Body of pancreas (tissue), 4 donors: ENCODE measurements at regions not wholly inside any gene's neighbourhood (a gene's known extent, or its start where the extent isn't known, plus 50 kb on each side); places are given as distances from the start of the nearest gene placed in this dataset.

Experiments used
- POLR2A ChIP-seq, 3 donors: fragments of 450-650 bp; IDR thresholded peaks; one replicate each; pipeline ENCODE4 v1.6.1; 2016; ENCODE audit warnings: antibody characterized with exemption in 3 of 3, mild to moderate bottlenecking in 2 of 3
- TF ChIP-seq, protein P1 (sequence below), 7 experiments: fragments of 450-650 bp in 4 of 7; fragments of 200-600 bp in 3 of 7; sonication (generic) in 3 of 7; IDR thresholded peaks; one replicate each; pipeline ENCODE4 v1.5.1; 2016 to 2019; ENCODE audit warnings: antibody characterized with exemption in 7 of 7

DNA sequence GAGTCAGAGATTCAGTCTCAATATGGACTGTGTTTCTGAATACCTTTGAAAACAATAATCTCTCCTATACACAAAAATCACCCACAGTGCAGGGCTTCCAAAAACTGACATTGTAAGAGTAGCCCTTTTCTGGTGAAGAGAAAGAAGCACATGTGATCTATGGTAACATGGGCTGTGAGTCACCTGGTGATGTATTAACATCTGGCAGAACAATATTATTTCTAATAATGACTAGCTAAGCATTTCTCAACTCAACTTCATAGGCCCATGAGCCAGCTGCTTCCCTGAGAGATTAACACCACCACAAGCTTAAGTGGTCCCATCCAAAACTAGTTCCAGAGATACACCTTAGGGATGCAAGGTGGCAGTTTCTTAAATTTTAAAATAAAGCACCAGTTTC is 331.0 kb upstream of the NRP1 start:
- TF ChIP-seq, protein P1, sequence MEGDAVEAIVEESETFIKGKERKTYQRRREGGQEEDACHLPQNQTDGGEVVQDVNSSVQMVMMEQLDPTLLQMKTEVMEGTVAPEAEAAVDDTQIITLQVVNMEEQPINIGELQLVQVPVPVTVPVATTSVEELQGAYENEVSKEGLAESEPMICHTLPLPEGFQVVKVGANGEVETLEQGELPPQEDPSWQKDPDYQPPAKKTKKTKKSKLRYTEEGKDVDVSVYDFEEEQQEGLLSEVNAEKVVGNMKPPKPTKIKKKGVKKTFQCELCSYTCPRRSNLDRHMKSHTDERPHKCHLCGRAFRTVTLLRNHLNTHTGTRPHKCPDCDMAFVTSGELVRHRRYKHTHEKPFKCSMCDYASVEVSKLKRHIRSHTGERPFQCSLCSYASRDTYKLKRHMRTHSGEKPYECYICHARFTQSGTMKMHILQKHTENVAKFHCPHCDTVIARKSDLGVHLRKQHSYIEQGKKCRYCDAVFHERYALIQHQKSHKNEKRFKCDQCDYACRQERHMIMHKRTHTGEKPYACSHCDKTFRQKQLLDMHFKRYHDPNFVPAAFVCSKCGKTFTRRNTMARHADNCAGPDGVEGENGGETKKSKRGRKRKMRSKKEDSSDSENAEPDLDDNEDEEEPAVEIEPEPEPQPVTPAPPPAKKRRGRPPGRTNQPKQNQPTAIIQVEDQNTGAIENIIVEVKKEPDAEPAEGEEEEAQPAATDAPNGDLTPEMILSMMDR (IDR thresholded peaks at IDR 0.05) = no peak
- no peak for TF ChIP-seq POLR2A (IDR thresholded peaks at IDR 0.05)
